ENCODE measurements at regions not wholly inside any gene's neighbourhood (a gene's known extent, or its start where the extent isn't known, plus 50 kb on each side); places are given as distances from the start of the nearest gene placed in this dataset.

- TF ChIP-seq REST (IDR thresholded peaks at IDR 0.05) (no peak), POLR2A (IDR thresholded peaks at IDR 0.05; ENCODE audit: low read length) (no peak), EP300 (IDR thresholded peaks at IDR 0.05) (no peak), ZFP36 (IDR thresholded peaks at IDR 0.05; ENCODE audit: borderline replicate concordance, partially characterized antibody) (no peak), CHD2 (IDR thresholded peaks at IDR 0.05; ENCODE audit: low read length, partially characterized antibody) (no peak), ESRRA (IDR thresholded peaks at IDR 0.05; ENCODE audit: borderline replicate concordance, low read length) (no peak), RCOR1 (IDR thresholded peaks at IDR 0.05; ENCODE audit: low read depth, low read length) (no peak), TP53 (CRISPR knock-in tag; IDR thresholded peaks at IDR 0.05) (no peak)
- TF ChIP-seq, protein P1, sequence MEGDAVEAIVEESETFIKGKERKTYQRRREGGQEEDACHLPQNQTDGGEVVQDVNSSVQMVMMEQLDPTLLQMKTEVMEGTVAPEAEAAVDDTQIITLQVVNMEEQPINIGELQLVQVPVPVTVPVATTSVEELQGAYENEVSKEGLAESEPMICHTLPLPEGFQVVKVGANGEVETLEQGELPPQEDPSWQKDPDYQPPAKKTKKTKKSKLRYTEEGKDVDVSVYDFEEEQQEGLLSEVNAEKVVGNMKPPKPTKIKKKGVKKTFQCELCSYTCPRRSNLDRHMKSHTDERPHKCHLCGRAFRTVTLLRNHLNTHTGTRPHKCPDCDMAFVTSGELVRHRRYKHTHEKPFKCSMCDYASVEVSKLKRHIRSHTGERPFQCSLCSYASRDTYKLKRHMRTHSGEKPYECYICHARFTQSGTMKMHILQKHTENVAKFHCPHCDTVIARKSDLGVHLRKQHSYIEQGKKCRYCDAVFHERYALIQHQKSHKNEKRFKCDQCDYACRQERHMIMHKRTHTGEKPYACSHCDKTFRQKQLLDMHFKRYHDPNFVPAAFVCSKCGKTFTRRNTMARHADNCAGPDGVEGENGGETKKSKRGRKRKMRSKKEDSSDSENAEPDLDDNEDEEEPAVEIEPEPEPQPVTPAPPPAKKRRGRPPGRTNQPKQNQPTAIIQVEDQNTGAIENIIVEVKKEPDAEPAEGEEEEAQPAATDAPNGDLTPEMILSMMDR (IDR thresholded peaks at IDR 0.05) = no peak
Measured at GRCh38 chr5:148884339-148885020, 58.1 kb downstream of the ADRB2 start.

Measured in A549 (cell line).